ENCODE measurements at regions not wholly inside any gene's neighbourhood (a gene's known extent, or its start where the extent isn't known, plus 50 kb on each side); places are given as distances from the start of the nearest gene placed in this dataset.

DNA sequence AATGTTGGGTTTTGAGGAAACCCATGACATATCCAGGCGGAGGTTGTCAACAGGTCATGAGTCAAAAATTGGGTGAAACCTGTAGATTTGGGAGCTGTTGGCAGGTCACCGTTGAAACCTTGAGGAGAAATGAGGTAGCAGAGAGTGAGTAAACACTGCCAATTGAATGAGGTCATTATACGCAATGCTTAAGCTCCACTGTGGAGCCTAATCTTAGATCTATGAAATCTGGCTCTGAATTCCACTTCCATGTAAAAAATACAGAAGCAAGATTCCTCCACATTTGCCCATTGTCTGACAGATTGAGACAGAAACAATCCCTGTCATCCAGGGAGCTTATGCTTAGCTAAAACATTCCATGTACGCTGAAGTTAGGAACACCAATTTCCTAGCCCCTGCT, 76.0 kb upstream of the IL6 start:
- Mint-ChIP-seq H3K9me3 (peaks cover 53% of the 10 kb centered on the region), H3K4me3 (no peak overlapping the region), H3K27ac (no peak overlapping the region)

DNA sequence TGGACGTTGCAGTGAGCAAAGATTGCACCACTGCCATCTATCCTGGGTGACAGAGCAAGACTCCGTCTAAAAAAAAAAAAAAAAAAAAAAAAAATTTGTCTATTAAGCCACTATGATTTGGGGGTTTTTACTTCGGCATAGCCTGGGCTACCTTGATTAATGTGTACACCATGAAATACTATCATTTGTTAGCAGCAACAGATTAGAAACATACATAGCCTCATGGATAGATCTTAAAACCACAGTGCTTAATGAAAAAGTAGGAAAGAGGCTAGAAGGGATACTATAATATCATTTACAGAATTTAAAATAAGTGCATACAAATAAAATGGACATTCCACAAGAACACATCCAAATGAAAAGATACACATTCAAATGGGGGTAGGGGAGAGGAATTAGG, 77.3 kb upstream of the IL6 start:
- ChIA-PET POLR2A (no interaction called here), CTCF (no interaction called here)
- no peak for TF ChIP-seq ZNF219 (CRISPR knock-in tag; IDR thresholded peaks at IDR 0.05; ENCODE audit: borderline replicate concordance)
- TF ChIP-seq ELF4 (CRISPR knock-in tag; IDR thresholded peaks at IDR 0.05; ENCODE audit: low read depth) = no peak
- TF ChIP-seq JUN (CRISPR knock-in tag; IDR thresholded peaks at IDR 0.05) = no peak
- no peak for TF ChIP-seq ZNF396 (CRISPR knock-in tag; IDR thresholded peaks at IDR 0.05; ENCODE audit: borderline replicate concordance)
- Mint-ChIP-seq H3K4me1 (peaks cover 21% of the 10 kb centered on the region), H3K4me3 (no peak overlapping the region), H3K36me3 (peaks cover 41% of the 10 kb centered on the region), H3K9me3 (peaks cover 61% of the 10 kb centered on the region), H3K27me3 (ENCODE audit: low read depth) (peaks cover 3% of the 10 kb centered on the region; the same call in 1 of the 2 replicates), H3K27ac (no peak overlapping the region)
- DNase-seq (ENCODE audit: low spot score) = no peak
- no peak for ATAC-seq

More for the DNA sequence above, 76.0 kb upstream of the IL6 start:
- ChIA-PET CTCF (interaction anchor here (2.2 kb wide), 1 partner anchor 10 kb away, joined by 9 read pairs; no protein-coding TSS in a partner anchor), POLR2A (no interaction called here)
- peaks cover 31% of the 10 kb centered on the region for H3K36me3 Mint-ChIP-seq
- peaks cover 21% of the 10 kb centered on the region for H3K4me1 Mint-ChIP-seq
- DNase-seq (ENCODE audit: low spot score) (no peak), ATAC-seq (no peak)
- H3K27me3 Mint-ChIP-seq (ENCODE audit: low read depth) = peaks cover 3% of the 10 kb centered on the region; the same call in 1 of the 2 replicates
- TF ChIP-seq ZNF121 (CRISPR knock-in tag; IDR thresholded peaks at IDR 0.05) = no peak
- TF ChIP-seq, protein P1, sequence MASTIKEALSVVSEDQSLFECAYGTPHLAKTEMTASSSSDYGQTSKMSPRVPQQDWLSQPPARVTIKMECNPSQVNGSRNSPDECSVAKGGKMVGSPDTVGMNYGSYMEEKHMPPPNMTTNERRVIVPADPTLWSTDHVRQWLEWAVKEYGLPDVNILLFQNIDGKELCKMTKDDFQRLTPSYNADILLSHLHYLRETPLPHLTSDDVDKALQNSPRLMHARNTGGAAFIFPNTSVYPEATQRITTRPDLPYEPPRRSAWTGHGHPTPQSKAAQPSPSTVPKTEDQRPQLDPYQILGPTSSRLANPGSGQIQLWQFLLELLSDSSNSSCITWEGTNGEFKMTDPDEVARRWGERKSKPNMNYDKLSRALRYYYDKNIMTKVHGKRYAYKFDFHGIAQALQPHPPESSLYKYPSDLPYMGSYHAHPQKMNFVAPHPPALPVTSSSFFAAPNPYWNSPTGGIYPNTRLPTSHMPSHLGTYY (CRISPR knock-in tag; IDR thresholded peaks at IDR 0.05) = no peak

DNA sequence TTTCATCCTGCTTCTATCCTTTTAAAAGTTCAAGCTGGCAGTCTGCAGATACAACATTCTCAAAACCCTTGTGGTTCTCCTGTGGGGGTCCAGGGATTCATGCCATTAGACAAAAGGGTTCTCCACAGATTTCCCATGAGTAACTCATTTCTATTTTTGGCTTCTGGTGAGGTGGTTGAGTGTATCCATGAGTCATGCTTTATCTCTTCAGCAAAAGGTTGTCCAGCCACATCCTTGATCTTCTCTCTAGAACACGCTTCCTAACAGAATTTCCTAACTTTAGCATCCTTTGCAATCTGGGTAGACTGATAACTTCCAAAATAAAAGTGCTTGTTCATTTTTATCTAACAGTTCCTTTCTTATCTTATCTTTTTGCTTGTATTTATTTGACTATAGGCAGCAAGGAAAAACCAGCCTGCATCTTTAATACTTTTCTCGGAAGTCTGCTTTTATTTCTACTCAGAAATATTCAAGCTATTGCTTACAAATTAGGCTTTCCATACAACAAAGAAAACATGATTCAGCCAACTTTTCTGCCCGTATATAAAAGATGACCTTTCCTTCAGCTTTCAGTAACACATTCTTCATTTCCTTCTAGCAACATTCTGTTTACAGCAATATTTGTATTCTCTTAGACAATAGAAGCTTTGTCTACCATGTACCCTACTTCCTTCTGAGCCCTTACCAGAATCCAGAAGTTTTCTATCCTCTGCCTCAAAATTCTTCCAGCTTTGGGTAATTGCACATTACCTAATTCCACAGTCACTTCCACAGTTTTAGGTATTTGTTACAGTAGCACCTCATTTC, 79.3 kb upstream of the IL6 start:
- ChIA-PET CTCF (no interaction called here), POLR2A (no interaction called here)
- peaks cover 5% of the 10 kb centered on the region for H3K4me1 Mint-ChIP-seq
- ATAC-seq (no peak), DNase-seq (ENCODE audit: low spot score) (no peak)
- H3K9me3 Mint-ChIP-seq = peaks cover 78% of the 10 kb centered on the region
- no peak for TF ChIP-seq ZNF219 (CRISPR knock-in tag; IDR thresholded peaks at IDR 0.05; ENCODE audit: borderline replicate concordance)
- no peak for TF ChIP-seq GRHL2 (CRISPR knock-in tag; IDR thresholded peaks at IDR 0.05; ENCODE audit: insufficient replicate concordance, severe bottlenecking)
- TF ChIP-seq, protein P2, sequence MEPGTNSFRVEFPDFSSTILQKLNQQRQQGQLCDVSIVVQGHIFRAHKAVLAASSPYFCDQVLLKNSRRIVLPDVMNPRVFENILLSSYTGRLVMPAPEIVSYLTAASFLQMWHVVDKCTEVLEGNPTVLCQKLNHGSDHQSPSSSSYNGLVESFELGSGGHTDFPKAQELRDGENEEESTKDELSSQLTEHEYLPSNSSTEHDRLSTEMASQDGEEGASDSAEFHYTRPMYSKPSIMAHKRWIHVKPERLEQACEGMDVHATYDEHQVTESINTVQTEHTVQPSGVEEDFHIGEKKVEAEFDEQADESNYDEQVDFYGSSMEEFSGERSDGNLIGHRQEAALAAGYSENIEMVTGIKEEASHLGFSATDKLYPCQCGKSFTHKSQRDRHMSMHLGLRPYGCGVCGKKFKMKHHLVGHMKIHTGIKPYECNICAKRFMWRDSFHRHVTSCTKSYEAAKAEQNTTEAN (CRISPR knock-in tag; IDR thresholded peaks at IDR 0.05) = no peak
- TF ChIP-seq, protein P3, sequence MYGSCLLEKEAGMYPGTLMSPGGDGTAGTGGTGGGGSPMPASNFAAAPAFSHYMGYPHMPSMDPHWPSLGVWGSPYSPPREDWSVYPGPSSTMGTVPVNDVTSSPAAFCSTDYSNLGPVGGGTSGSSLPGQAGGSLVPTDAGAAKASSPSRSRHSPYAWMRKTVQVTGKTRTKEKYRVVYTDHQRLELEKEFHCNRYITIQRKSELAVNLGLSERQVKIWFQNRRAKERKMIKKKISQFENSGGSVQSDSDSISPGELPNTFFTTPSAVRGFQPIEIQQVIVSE (CRISPR knock-in tag; IDR thresholded peaks at IDR 0.05; ENCODE audit: borderline replicate concordance) = no peak
- TF ChIP-seq CBFB (CRISPR knock-in tag; IDR thresholded peaks at IDR 0.05; ENCODE audit: low read depth) = no peak
- TF ChIP-seq, protein P4, sequence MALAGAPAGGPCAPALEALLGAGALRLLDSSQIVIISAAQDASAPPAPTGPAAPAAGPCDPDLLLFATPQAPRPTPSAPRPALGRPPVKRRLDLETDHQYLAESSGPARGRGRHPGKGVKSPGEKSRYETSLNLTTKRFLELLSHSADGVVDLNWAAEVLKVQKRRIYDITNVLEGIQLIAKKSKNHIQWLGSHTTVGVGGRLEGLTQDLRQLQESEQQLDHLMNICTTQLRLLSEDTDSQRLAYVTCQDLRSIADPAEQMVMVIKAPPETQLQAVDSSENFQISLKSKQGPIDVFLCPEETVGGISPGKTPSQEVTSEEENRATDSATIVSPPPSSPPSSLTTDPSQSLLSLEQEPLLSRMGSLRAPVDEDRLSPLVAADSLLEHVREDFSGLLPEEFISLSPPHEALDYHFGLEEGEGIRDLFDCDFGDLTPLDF (CRISPR knock-in tag; IDR thresholded peaks at IDR 0.05) = no peak
- H3K27ac Mint-ChIP-seq = no peak overlapping the region
- peaks cover 3% of the 10 kb centered on the region; the same call in 1 of the 2 replicates for H3K27me3 Mint-ChIP-seq (ENCODE audit: low read depth)
- no peak overlapping the region for H3K4me3 Mint-ChIP-seq
- peaks cover 60% of the 10 kb centered on the region for H3K36me3 Mint-ChIP-seq

DNA sequence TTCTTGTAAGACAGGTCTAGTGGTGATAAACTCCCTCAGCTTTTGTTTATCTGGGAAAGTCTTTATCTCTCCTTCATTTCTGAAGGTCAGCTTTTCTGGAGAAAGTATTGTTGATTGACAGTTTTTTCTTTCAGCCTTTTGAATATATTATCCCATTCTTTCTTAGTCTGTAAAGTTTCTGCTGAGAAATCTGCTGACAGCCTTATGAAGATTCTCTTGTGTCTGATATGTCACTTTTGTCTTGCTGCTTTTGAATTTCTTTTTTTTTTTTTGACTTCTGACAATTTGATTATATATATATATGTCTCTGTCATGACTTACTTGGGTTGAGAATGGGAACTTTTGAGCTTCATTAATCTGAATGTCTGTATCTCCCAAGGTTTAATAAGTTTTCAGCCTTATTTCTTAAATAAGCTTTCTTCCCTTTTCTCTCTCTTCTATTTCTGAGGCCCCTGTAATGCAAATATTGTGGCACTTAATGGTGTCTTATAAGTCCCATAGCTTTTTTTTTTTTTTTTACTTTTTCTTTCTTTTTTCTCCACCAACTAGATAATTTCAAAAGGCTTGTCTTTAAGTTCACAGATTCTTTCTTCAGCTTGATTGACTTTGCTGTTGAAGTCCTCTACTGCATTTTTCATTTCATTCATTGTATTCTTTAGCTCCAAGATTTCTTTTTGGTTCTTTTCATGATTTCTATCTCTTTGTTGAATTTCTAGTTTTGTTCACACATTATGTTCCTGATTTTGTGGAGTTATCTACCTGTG, 81.4 kb upstream of the IL6 start:
- Mint-ChIP-seq H3K4me3 (no peak overlapping the region), H3K4me1 (no peaks in the 10 kb centered on the region), H3K27me3 (ENCODE audit: low read depth) (peaks cover 3% of the 10 kb centered on the region; the same call in 1 of the 2 replicates), H3K36me3 (peaks cover 69% of the 10 kb centered on the region), H3K27ac (no peak overlapping the region), H3K9me3 (peaks cover 82% of the 10 kb centered on the region)
- ChIA-PET CTCF (interaction anchor here (0.6 kb wide), 1 partner anchor 224 kb away, joined by 3 read pairs; no protein-coding TSS in a partner anchor), POLR2A (interaction anchor here (0.6 kb wide), 1 partner anchor 388 kb away, joined by 3 read pairs; no protein-coding TSS in a partner anchor)
- DNase-seq (ENCODE audit: low spot score) (no peak), ATAC-seq (no peak)
- TF ChIP-seq, protein P5, sequence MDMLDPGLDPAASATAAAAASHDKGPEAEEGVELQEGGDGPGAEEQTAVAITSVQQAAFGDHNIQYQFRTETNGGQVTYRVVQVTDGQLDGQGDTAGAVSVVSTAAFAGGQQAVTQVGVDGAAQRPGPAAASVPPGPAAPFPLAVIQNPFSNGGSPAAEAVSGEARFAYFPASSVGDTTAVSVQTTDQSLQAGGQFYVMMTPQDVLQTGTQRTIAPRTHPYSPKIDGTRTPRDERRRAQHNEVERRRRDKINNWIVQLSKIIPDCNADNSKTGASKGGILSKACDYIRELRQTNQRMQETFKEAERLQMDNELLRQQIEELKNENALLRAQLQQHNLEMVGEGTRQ (CRISPR knock-in tag; IDR thresholded peaks at IDR 0.05) = no peak
- no peak for TF ChIP-seq CREB1 (CRISPR knock-in tag; IDR thresholded peaks at IDR 0.05)
- TF ChIP-seq, protein P6, sequence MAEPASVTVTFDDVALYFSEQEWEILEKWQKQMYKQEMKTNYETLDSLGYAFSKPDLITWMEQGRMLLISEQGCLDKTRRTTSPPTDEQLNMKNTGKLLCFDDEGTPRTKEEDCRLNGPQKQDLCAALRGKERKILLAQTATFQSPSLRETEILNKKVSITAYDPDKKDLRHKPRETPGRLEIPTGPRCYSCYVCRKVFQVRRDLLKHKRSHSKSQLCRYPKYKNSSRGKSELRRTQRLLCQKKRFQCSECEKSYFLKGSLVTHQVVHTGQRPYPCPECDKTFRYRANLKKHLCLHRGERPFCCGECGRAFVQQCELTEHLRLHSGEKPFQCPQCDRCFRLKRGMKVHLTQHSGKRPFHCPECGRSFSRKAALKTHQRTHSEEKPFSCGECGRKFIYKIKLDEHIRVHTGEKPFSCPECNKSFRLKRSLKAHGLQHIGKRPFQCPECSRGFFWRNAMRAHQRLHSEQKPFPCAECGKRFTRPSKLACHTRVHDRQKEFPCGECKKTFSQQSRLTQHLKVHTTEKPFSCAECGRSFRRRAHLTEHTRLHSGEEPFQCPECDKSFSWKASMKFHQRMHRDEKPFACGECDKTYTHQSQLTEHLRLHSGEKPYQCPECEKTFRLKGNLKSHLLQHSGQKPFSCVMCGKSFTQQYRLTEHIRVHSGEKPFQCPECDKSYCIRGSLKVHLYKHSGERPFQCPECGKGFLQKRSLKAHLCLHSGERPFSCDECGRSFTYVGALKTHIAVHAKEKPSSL (CRISPR knock-in tag; conservative IDR thresholded peaks at IDR 0.05) = no peak
- TF ChIP-seq, protein P7, sequence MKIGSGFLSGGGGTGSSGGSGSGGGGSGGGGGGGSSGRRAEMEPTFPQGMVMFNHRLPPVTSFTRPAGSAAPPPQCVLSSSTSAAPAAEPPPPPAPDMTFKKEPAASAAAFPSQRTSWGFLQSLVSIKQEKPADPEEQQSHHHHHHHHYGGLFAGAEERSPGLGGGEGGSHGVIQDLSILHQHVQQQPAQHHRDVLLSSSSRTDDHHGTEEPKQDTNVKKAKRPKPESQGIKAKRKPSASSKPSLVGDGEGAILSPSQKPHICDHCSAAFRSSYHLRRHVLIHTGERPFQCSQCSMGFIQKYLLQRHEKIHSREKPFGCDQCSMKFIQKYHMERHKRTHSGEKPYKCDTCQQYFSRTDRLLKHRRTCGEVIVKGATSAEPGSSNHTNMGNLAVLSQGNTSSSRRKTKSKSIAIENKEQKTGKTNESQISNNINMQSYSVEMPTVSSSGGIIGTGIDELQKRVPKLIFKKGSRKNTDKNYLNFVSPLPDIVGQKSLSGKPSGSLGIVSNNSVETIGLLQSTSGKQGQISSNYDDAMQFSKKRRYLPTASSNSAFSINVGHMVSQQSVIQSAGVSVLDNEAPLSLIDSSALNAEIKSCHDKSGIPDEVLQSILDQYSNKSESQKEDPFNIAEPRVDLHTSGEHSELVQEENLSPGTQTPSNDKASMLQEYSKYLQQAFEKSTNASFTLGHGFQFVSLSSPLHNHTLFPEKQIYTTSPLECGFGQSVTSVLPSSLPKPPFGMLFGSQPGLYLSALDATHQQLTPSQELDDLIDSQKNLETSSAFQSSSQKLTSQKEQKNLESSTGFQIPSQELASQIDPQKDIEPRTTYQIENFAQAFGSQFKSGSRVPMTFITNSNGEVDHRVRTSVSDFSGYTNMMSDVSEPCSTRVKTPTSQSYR (CRISPR knock-in tag; IDR thresholded peaks at IDR 0.05) = no peak

All from WTC11 (cell line).